Naive thymus-derived CD4-positive, alpha-beta T cell (primary cell): ENCODE measurements at regions not wholly inside any gene's neighbourhood (a gene's known extent, or its start where the extent isn't known, plus 50 kb on each side); places are given as distances from the start of the nearest gene placed in this dataset.

Experiments
- ATAC-seq: fragments of 150-1000 bp; cut with Tn5 transposase; 2 replicates; pipeline ENCODE4 v1.10.0; 2021; ENCODE audit warnings: mild to moderate bottlenecking, moderate library complexity
- CTCF ChIA-PET: fragments of 350-600 bp; sonication (Branson Sonifier 250); formaldehyde crosslinking; loops from one replicate; lab custom pipeline; 2021; ENCODE audit warnings: antibody characterized with exemption; lab: Charles Lee
- POLR2A ChIA-PET: fragments of 350-600 bp; sonication (Branson Sonifier 250); formaldehyde crosslinking; loops from one replicate; lab custom pipeline; 2021; ENCODE audit warnings: antibody characterized with exemption, inconsistent platforms; lab: Charles Lee
- DNase-seq, 9 donors: peaks; one replicate each; pipeline versions ENCODE4 v3.0.0 to v3.0.0-alpha.2; 2020 to 2022; ENCODE audit warnings: mixed read lengths in 1 of 9
- H3K27ac ChIP-seq: one replicate; pipeline ENCODE4 v1.7.0; 2013; ENCODE audit warnings: mild to moderate bottlenecking, low read depth, low read length, moderate library complexity
- H3K27me3 ChIP-seq, 2 donors: one replicate each; pipeline ENCODE4 v1.7.0; 2013; ENCODE audit warnings: low read length in 2 of 2, mild to moderate bottlenecking in 2 of 2, moderate library complexity in 2 of 2; ENCODE audit not compliant: control insufficient read depth in 2 of 2, insufficient read depth in 2 of 2
- H3K36me3 ChIP-seq, 3 experiments: 1 replicate in 2 of 3; 2 replicates in 1 of 3; pipeline ENCODE4 v1.7.0; 2013; ENCODE audit warnings: low read length in 3 of 3, mild to moderate bottlenecking in 3 of 3, moderate library complexity in 1 of 3; ENCODE audit not compliant: insufficient read depth in 3 of 3, control insufficient read depth in 2 of 3
- H3K4me1 ChIP-seq, 2 donors: one replicate each; pipeline ENCODE4 v1.7.0; 2013; ENCODE audit warnings: low read length in 2 of 2, mild to moderate bottlenecking in 2 of 2, moderate library complexity in 1 of 2; ENCODE audit not compliant: control insufficient read depth in 2 of 2, insufficient read depth in 2 of 2
- H3K4me3 ChIP-seq: 2 replicates; pipeline ENCODE4 v1.7.0; 2013; ENCODE audit warnings: mild to moderate bottlenecking, low read length
- H3K9me3 ChIP-seq, 3 experiments: 1 replicate in 2 of 3; 2 replicates in 1 of 3; pipeline ENCODE4 v1.7.0; 2013; ENCODE audit warnings: low read length in 3 of 3; ENCODE audit not compliant: control insufficient read depth in 2 of 3
- H3K27ac Mint-ChIP-seq, 9 donors: one replicate each; pipeline ENCODE4 v1.8.0; 2020 to 2022; ENCODE audit warnings: mixed read lengths in 9 of 9, mild to moderate bottlenecking in 8 of 9, moderate library complexity in 5 of 9, inconsistent platforms in 2 of 9
- H3K27me3 Mint-ChIP-seq, 5 donors: one replicate each; pipeline ENCODE4 v1.8.0; 2021 to 2022; ENCODE audit warnings: mixed read lengths in 5 of 5, mild to moderate bottlenecking in 1 of 5
- H3K36me3 Mint-ChIP-seq, 5 donors: one replicate each; pipeline ENCODE4 v1.8.0; 2020 to 2022; ENCODE audit warnings: mixed read lengths in 5 of 5, mild to moderate bottlenecking in 3 of 5, inconsistent platforms in 1 of 5
- H3K4me1 Mint-ChIP-seq, 7 donors: one replicate each; pipeline ENCODE4 v1.8.0; 2020 to 2022; ENCODE audit warnings: mixed read lengths in 7 of 7, mild to moderate bottlenecking in 3 of 7, inconsistent platforms in 1 of 7
- H3K4me3 Mint-ChIP-seq, 10 donors: one replicate each; pipeline ENCODE4 v1.8.0; 2020 to 2022; ENCODE audit warnings: mild to moderate bottlenecking in 10 of 10, mixed read lengths in 10 of 10, moderate library complexity in 6 of 10, inconsistent platforms in 2 of 10
- H3K9me3 Mint-ChIP-seq, 11 donors: one replicate each; pipeline ENCODE4 v1.8.0; 2020 to 2022; ENCODE audit warnings: mixed read lengths in 11 of 11, mild to moderate bottlenecking in 4 of 11, inconsistent platforms in 1 of 11, moderate library complexity in 1 of 11
- intact Hi-C, 2 donors: fragments of 100-400 bp; cut with micrococcal nuclease; formaldehyde crosslinking; loops; one replicate each; pipeline ENCODE4 v1.15.1; 2023

DNA sequence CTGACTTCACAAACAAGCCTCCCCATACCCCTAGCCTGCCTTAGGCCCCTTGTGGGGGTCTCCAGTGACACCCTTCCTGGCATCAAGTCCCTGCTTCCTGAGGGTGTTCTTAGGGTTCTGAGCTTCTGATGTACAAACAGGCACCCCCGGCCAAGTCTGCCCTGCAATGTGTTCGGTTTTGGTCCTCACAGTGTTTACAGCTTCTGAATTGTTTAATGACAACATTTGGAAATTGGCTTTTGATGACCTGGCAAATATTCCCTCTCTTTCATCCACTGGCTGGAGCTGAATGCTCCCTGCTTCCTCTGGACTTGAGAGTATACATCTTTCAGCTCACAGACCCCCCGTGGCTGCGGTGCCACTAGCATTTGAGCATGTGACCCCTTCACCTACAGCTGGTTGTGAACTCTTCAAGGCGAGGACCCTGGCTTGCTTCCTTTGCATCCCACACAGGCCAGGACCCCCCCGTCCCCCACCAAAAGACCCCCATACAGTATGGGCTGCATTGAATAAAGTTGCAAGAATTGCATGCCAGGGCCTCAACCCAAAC is 180.8 kb downstream of the KATNIP start:
- Mint-ChIP-seq H3K9me3 (no peaks in the 10 kb centered on the region), H3K27me3 (no peaks in the 10 kb centered on the region), H3K36me3 (peaks cover 0 to 22% (median 9%) of the 10 kb centered on the region in 5 donors), H3K4me1 (peaks cover 0 to 6% (median 4%) of the 10 kb centered on the region in 7 donors), H3K27ac (no peak overlapping the region), H3K4me3 (no peak overlapping the region)
- POLR2A ChIA-PET, result no interaction called here
- Histone ChIP-seq H3K4me1 (no peaks in the 10 kb centered on the region), H3K36me3 (peaks cover 0 to 15% (median 0%) of the 10 kb centered on the region in 3 experiments), H3K27me3 (no peaks in the 10 kb centered on the region), H3K4me3 (no peak overlapping the region), H3K9me3 (no peaks in the 10 kb centered on the region), H3K27ac (no peak overlapping the region)
- intact Hi-C loops, result no loop called here
- DNase-seq (no peak), ATAC-seq (no peak)
- CTCF ChIA-PET, result interaction anchor here (0.6 kb wide), 1 partner anchor 49 kb away, joined by 3 read pairs; no protein-coding TSS in a partner anchor

DNA sequence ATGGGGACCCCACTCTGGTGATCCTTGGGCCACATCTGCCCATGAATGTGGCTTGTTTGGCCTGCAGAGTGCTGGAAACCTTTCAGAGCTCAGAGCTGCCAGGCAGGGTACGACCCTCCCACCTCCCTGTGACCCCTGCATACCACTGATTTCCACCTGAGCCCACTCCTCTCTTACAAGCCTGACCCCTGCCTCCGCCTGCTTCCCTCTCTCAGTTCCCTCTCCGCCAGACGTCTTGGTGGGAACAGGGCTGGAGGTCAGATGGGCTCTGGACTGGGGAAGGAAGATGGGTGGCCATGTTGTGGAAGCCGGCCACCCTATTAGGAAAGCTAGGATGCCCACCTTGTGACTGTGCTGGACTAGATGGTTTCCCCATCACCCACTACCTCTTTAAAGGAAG is 185.1 kb downstream of the KATNIP start:
- DNase-seq (no peak), ATAC-seq (no peak)
- no peak overlapping the region for H3K27ac ChIP-seq
- no peaks in the 10 kb centered on the region for H3K27me3 ChIP-seq
- H3K4me1 ChIP-seq, result no peaks in the 10 kb centered on the region
- no peaks in the 10 kb centered on the region for H3K9me3 ChIP-seq
- ChIA-PET POLR2A (no interaction called here), CTCF (no interaction called here)
- no peak overlapping the region for H3K4me3 ChIP-seq
- H3K36me3 ChIP-seq, result no peaks in the 10 kb centered on the region
- intact Hi-C loops, result no loop called here
- H3K27me3 Mint-ChIP-seq, result no peaks in the 10 kb centered on the region
- no peaks in the 10 kb centered on the region for H3K9me3 Mint-ChIP-seq
- no peak overlapping the region for H3K4me3 Mint-ChIP-seq
- H3K27ac Mint-ChIP-seq, result no peak overlapping the region
- peaks cover 0 to 34% (median 23%) of the 10 kb centered on the region in 5 donors for H3K36me3 Mint-ChIP-seq
- peaks cover 0 to 10% (median 0%) of the 10 kb centered on the region in 7 donors for H3K4me1 Mint-ChIP-seq

DNA sequence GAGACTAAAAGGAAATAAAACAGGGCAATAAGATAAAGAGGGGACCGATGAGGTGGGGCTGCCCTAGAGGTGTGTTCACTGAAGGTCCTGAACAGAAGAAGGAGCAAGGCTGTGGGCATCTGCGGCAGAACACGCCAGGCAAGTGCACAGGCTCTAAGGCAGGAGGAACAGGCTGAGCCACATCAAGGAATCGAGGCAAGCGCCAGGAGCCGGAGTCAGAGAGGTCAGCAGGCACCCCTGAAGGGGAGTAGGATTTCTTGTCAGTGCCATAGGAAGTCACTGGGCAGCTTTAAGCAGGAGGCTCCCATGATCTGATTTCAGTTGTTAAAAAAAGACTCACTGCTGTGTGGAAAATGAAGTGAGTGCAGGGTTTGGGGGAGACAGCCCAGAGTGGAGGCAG is 186.5 kb downstream of the KATNIP start:
- Histone ChIP-seq H3K4me1 (no peaks in the 10 kb centered on the region), H3K27me3 (no peaks in the 10 kb centered on the region), H3K27ac (no peak overlapping the region), H3K36me3 (peaks cover 0 to 5% (median 0%) of the 10 kb centered on the region in 3 experiments), H3K9me3 (no peaks in the 10 kb centered on the region), H3K4me3 (no peak overlapping the region)
- no peaks in the 10 kb centered on the region for H3K27me3 Mint-ChIP-seq
- H3K4me1 Mint-ChIP-seq, result peaks cover 0 to 6% (median 0%) of the 10 kb centered on the region in 7 donors
- CTCF ChIA-PET, result no interaction called here
- intact Hi-C loops, result no loop called here
- peaks cover 0 to 44% (median 22%) of the 10 kb centered on the region in 5 donors for H3K36me3 Mint-ChIP-seq
- H3K27ac Mint-ChIP-seq, result no peak overlapping the region
- no peaks in the 10 kb centered on the region for H3K9me3 Mint-ChIP-seq
- no peak overlapping the region for H3K4me3 Mint-ChIP-seq
- DNase-seq (no peak), ATAC-seq (no peak)
- POLR2A ChIA-PET, result no interaction called here

DNA sequence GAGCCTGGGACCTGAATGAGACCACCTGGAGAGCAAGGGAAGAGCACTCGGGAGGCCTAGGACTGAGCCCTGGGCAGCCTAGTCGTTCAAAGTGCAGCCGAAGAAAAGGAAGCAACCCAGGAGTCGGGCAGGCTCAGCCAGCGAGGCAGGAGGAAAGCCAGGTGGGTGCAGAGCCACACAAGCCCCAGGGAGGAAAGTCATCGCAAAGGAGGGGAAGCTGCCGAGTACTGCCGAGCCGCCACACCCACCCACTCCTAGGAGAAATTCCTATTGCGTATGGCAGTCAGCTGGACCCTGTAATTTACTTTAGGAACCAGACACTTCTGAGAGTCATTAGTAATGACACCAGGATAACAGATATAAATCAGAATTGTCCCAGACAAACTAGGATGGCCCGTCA is 187.6 kb downstream of the KATNIP start:
- no peak overlapping the region for H3K4me3 ChIP-seq
- H3K36me3 ChIP-seq, result peaks cover 0 to 5% (median 0%) of the 10 kb centered on the region in 3 experiments
- Mint-ChIP-seq H3K27me3 (no peaks in the 10 kb centered on the region), H3K4me1 (peaks cover 0 to 6% (median 0%) of the 10 kb centered on the region in 7 donors), H3K9me3 (no peaks in the 10 kb centered on the region), H3K36me3 (peaks cover 0 to 47% (median 26%) of the 10 kb centered on the region in 5 donors), H3K4me3 (no peak overlapping the region), H3K27ac (no peak overlapping the region)
- POLR2A ChIA-PET, result no interaction called here
- DNase-seq (no peak), ATAC-seq (no peak)
- intact Hi-C loops, result no loop called here
- no peaks in the 10 kb centered on the region for H3K9me3 ChIP-seq
- H3K27me3 ChIP-seq, result no peaks in the 10 kb centered on the region
- CTCF ChIA-PET, result no interaction called here
- H3K4me1 ChIP-seq, result no peaks in the 10 kb centered on the region
- H3K27ac ChIP-seq, result no peak overlapping the region
